Hematopoietic multipotent progenitor cell treated with erythropoietin and hydrocortisone succinate and interleukin-3 and kit ligand, for 17 days (in vitro differentiated cells): ENCODE measurements at regions not wholly inside any gene's neighbourhood (a gene's known extent, or its start where the extent isn't known, plus 50 kb on each side); places are given as distances from the start of the nearest gene placed in this dataset.
"Not testable (repeated sequence)": the region's sequence is repeated elsewhere in the genome, so short reads cannot be mapped to it uniquely, and the experiment has no call there.

Experiments used
- DNase-seq: peaks from one replicate; pipeline ENCODE4 v3.0.0-alpha.2; 2015; ENCODE audit warnings: low spot score

DNA sequence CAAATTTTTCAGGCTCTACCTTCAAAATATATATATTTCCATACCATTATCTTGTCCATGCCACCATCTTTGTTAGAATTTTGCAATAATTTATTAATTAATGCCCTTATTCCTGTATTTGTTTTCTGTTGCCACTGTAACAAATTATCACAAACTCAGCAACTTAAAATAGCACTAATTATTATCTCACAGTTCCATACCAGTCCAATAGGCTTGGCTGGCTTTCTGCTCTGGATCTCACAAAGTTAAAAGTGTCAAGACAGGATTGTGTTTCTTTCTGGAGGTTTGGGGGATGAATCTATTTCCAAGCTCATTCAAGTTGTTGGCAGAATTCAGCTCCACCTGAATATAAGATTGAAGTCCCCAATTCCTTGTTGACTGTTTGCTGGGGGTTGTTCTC lies 58.6 kb upstream of the SLC38A4 start:
- no peak for DNase-seq

DNA sequence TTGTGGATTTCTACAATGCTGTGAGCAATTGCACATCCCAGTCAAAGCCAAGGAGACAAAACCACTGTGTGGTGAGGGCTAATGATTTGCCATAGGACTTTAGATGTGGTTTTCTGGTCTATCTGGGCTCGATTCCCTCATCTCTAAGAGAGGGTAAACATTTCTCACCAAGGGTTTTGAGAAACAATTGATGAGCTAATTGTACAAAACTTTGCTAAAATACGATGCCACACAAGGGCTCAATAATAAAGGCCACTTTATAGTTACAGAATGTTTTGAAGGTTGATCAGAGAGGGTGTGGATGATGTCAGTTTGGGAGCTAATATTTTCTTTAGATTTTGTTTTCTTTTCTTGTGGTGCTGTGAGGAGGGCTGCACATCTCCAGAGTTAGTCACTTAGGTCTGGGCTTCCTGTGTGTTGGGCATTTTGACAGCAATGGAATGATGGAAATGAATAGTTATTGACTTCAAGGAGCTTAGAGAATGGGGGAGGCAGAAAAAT lies 60.8 kb upstream of the SLC38A4 start:
- DNase-seq, result no peak

DNA sequence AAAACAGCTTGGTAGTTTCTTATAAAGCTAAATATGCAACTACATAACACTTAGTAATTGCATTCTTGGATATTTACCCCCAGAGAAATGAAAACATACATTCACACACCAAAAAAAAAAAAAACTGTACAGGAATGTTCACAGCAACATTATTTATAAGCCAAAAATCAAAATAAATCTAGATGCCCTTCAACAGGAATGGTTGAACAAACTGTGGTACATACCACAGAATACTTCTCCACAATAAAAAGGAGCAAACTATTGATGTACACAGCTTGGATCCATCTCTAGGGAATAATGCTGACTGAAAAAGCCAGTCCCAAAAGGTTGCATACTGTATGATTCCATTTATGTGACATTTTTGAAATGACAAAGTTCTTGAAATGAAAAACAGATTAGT lies 62.1 kb upstream of the SLC38A4 start:
- no peak for DNase-seq

DNA sequence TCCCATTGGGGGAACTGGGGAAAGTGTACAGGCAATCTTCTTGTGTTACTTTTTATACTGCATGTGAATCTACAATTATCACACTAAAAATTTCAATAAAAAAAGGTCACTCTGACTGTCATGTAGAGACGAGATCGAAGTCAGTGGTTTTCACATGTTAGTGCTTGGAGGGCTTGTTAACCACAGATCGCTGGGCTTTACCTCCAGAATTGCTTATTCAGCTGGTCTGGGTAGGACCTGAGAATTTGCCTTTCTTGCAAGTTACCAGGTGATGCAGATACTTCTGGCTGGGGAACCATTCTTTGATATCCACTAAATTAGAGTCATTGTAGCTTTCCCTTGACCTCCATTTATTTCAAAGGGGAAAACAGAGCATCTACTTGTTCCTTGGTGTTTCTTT lies 62.8 kb upstream of the SLC38A4 start:
- DNase-seq, result no peak

DNA sequence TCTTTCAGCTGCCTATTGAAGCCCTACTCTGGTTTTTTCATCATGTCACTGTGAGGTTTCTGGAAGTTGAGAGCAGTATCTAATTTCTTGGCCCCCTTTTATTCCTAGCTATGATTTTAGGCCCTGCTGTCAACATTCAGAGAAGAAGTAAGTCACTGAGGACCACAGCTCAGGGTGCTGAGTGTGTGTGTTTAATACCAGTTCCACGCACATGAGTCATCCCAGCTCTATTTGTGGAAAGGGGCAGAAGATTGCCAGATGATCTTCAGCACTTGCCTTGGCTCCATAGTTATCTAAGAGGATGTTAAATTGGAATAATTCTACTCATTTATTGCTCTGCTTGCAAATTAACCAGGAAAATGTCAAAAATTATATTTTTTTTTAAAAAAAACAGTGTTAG lies 65.5 kb upstream of the SLC38A4 start:
- DNase-seq, result no peak

DNA sequence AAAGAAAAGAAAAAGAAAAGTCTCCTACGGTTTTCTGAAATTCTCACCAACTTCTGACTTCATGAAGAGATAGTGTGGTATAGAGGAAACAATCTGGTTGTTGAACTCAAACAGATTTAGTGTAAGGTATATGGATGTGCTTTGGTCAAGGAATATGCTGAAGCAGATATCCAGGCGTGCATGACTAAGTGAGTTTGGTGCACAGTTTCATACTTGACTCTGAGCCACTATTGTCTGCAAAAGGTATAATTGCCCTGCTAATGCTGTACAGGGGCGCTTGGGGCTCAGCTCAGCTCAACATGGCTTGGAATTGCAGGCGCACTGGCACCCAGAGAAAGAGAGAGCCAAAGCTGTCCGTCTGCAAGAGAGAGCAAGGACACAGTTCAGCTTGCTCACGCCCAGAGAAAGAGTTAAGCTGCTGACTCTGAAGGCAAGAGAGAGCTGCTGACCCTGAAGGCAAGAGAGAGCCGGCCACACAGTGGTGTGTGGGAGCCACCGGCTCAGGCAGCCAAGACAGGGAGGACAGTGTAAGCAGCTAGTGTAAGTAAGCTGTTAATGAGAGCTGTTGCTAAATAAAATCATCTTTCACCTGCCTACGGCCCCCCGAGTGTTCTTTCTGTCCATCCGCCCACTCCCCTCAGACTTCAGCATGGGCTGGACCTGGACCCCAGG lies 66.4 kb upstream of the SLC38A4 start:
- DNase-seq, result no peak

DNA sequence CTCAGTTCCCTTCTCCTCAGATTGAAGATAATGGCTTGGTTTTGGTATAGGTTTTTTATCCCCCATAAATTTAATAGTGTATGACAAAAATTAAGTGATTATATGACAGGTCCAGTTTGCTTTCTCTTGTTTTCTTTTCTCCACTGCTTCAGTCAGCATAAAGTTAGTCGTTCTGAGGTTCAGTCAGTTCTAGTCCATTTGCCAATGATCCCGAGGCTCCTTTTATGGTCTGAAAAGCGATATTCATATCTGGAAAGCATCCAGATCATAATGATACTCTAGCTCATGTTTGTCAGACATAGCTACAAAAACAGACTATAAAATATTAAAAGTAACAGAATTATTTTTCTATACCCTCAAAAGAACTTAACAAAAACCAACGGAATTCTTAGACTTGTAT lies 67.1 kb upstream of the SLC38A4 start:
- no peak for DNase-seq

DNA sequence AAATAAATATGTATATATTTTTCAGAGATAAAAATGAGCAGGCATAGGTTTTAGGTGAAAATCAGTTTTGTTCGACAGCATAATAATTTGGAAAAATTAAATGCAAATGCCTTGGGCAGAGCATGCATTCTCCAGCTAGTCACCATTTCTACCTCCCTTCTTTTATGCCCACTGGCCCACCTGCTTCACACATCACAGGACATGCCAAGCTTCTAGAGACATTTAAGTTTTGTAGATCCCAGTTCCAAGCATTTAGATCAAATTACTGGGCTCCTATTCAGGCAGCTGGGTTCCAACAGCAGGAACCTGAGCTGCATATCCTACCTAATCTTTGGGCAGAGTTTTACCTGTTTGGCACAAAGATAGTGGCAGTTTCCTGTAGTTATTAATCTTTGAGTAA lies 67.6 kb upstream of the SLC38A4 start:
- no peak for DNase-seq

DNA sequence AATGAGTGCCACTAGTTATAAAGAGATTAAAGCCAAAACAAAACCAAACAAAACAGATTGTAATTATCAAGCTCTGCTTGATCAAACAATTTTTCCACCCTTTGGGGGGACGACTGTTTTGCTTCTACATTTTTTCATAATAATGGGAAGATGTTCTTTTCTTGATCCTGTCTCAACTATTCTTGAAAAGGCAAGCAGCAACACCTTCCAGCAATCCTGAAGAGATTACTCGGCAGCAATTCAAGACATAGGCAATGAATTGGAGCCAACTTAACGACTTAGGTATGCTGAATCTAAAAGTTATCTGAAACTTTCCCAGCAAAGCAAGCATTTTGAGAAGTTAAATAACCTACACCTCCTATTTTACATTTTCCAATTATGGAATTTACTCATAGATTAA lies 69.9 kb upstream of the SLC38A4 start:
- no peak for DNase-seq

DNA sequence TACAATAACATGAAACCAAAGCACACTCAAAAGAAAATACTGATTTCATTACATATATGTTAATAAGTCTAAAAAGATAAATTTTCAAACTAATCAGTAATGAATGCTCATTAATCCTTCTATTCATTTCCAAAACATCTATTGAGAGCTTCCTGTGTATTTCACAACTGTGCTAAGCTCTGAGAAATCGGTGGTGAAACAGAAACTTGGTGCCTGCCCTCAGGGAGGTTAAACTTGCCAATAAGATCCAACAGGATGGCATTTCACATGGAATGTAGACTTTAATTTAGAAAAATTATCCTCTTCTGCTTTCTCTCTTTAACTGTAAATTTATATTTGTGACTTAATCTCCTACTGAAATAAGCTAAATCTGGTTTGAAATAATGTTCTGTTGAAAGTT lies 70.9 kb upstream of the SLC38A4 start:
- DNase-seq, result no peak

DNA sequence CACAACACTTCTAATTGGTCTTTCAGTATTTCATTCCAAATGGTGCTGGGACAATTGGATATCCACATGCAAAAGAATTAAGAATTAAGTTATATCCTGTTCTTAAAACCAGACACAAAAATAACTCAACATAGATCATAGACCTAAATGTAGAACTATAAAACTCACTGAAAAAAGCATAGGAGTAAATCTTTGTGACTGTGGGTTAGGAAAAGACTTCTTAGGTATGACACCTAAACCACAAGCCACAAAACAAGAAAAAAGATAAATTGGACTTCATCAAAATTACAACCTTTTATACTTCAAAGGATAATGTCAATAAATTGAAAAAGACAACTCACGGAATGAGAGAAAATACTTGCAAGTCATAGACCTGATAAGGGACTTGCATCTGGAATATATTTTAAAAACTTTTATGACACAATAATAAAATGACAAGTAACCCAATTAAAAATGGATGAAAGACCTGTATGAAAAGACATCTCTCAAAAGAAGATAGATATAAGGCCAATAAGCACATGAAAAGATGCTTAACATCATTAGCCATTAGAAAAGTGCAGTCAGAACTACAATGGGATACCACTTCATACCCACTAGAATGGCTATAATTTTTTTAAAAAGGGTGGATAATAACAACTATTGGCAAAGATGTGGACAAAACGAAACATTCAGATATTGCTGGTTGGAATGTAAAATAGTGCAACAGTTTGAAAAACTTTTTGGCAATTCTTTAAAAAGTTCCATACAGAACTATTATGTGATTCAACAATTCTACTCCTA lies 72.5 kb upstream of the SLC38A4 start:
- DNase-seq, result no peak

DNA sequence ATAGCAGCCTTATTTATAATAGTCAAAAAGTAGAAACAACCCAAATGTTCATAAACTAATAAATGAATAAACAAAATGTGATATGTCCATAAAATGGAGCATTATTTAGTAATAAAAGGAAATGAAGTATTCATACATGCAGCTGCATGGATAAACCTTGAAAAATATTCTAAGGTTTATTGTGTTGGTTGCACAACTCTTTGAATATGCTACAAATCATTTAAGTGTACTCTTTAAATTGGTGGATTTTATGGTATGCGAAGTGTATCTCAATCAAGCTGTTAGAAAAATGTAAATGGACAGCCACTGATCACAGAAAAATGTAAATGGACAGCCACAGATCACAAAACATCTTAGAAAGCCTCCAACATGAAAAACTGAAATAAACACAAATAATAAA lies 73.2 kb upstream of the SLC38A4 start:
- DNase-seq, result no peak

DNA sequence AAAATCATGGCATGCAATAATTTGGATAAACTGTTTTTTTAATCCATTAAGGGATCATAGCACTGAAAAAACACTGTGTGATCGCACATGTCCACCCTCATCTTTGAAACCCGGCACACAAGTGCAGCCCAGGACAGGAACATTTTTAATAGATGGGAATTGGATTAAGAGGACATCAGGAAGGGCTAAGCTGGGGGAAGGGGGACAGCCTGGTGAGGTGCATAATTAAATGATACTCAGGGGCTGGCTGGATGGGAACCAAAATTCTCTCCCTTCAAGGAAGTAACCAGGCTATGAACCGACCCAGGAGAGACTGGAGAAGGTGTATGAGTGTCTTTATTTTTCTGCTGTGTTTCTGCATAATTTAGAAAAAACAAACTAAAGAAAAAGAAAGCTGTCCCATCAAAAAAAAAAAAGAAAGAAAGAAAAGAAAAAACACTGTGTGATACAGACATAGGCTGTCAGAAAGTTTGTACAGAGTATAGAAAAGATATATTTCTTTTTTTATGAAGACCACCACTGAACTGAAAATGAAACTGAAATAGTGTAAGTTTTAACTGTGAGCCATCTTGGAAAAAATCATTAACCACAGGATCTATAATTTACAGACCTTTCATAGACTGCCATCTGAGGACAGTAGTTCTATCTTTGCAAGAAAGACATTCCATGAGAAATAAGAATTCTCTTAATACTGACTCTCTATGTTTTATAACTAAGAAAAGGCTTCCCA lies 75.1 kb upstream of the SLC38A4 start:
- DNase-seq, result no peak

DNA sequence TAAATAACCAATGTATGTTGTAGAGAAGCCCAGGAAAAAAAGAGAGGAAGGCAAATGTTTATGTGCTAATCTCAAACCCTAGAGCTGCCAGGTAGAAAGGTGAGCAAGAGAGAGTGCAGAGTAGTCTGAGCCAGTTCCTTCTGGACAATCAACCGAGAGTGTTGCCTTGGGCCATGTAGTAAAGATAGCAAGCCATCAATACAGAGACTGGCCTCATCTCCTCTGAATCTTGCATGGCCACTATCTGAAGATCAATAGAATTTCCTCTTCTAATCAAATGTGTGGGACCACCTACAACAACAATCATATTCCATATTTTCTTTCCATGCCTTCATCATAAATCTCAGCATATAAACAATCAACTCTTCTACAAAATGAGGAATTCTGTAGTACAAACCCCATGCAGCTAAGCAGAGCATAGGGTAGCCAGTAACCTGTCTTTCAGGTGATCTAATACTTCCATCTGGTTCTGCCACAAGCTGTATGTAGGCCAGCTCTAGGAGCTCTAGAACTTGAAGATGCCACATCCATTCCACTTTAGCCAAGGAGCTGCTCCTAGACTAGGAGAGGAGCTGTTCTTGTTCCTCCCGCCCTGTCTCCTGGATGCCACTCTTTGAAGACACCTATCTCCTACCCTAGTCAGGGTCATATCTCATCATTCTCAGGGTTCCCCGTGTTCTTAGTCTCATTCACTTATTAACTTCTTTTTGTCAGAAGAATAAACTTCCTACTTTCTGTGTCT lies 75.8 kb upstream of the SLC38A4 start:
- no peak for DNase-seq

DNA sequence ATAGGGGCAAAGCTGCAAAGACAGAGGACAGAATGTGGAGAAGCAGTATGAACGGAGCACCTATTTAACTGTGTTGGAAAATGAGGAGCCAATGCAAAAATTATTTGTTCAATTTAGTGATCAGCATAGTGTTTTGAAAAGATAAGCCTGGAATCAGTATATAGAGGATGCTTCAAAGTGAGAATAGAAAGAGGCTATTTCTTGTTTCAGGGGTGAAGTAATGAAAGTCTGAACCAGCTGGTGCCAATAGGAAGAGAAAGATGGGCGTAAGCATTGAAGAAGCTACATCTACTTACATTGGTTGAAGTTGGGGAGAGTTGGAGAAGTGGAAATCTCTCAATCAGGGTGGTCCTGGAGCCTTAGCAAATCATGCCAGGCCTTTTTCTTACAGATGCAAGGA lies 77.3 kb upstream of the SLC38A4 start:
- no peak for DNase-seq

DNA sequence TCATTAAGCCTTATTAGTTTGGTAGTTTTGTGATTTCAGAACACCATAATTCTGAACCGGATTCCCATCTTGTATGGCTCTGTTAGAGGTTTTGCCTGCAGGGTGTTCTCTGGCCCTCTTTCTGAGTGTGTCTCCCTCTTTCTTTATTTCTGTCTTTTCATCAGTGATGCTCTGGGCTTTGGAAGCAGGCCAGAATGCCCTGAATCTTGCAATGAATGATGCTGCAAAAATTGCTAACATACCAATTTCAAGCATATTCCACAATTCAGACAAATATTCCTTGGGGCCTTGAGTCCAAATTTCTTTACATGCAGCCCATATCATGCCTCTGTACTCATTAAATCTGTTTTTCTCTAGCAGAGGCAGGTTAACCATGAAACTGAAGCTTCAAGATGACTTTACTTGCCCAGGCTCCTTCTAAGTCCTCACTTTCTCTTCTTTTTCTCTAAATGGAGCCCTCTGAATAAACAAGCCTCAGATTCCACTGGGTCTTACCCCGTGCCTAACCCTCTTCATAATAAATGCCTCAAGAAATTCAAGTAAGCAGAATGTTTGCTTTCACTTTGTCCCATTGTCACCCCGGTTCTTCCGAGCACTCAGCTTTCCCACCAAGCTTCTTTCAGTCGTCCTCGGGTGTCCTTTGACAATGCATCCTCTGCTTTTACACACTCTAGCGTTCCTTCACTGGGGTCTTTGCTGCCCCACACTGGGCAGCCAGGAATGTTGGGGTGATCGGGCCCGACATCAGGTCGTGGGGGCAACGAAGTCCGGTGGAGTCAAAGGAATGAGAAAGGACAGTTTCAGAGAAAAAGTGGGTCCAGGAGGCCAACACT lies 78.8 kb upstream of the SLC38A4 start:
- no peak for DNase-seq

DNA sequence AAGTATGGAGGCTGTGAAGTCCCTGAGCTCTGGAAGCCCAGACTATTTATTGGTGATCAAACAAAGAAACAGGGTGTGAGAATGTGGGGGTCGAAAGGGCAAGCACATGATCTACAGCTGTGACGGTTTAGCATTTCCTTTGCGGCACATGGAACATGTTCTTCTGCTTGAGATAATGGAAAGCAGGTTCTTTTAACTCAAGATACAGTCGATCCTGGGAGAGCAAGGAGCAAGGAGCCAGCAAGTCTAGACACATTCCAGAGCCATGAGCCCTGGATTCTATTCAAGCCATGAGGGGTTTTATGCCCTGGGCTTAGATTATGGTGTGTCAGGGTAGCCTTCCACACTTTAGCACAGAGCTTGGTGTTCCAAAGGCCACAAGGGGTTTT lies 79.4 kb upstream of the SLC38A4 start:
- DNase-seq, result not testable (repeated sequence)

DNA sequence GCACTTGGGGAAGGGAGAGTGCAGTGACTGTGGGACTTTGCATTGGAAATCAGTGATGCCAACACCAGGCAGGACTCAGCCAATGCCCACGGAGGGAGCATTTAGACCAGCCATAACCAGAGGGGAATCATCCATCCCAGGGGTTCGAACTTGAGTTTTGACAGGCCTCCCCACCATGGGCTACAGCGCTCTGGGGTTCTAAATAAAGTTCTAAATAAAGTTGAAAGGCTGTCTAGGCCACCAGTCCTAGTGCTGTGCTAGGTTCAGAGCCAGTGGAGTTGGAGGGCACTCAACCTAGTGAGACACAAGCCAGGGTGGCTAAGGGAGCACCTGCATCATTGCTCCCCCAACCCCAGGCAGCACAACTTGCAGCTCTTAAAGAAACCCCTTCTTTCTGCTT lies 82.0 kb upstream of the SLC38A4 start:
- no peak for DNase-seq

DNA sequence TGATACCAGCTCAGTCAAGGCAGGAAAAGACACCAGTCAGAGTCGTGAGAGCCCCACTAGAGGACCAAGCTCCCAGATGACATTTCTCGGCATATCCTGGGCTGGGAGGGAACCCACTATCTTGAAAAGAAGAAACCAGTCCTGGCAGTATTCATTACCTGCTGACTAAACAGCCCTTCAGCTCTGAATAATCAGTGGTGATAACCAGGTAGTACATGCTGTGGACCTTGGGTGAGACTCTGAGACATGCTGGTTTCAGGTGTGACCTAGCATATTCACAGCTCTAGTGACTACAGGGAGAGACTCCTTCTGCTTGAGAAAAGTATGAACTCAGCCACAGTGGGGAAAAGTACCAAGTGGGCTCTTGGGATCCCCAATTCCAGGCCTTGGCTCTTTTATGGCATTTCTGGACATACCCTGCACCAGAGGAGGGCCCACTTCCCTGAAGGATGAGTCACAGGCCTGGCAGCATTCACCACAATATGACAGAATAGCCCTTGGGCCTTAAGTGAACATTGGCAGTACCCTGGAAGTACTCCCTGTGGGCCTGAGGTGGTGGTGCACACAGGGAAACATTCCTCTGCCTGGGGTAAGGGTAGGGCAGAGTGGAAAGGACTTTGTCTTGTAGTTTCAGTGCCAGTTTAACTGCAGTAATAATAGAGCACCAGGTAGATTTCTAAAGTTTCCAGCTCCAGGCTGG lies 82.6 kb upstream of the SLC38A4 start:
- no peak for DNase-seq

DNA sequence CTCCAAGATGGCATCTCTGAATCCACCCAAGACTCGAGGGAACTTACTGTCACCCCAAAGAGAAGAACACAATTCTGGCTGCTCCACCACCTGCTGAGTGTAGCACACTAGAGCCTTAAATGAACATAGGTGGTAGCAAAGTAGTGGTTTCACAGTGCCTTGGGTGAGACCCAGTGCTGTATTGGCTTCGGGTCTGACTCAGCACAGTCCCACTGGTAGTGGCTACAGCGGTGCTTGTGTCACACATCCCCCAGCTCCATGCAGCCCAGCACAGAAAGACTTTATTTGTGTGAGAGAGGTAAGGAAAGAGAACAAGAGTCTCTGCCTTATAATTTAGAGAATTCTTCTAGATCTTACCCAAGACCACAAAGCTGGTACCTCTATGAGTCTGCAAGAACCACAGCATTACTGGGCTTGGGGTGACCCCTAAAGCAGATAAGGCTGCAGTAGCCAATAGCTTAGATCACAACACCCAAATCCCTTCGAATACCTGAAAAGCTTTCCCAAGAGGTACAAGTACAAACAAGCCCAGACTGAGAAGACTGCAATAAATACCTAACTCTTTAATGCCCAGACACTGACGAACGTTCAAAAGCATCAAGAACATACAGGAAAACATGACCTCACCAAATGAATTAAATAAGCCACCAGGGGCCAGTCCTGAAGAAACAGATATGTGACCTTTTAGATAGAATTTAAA lies 83.3 kb upstream of the SLC38A4 start:
- no peak for DNase-seq
